Esophagus squamous epithelium (tissue), 5 donors: ENCODE measurements at regions not wholly inside any gene's neighbourhood (a gene's known extent, or its start where the extent isn't known, plus 50 kb on each side); places are given as distances from the start of the nearest gene placed in this dataset.

Experiments
- DNase-seq: peaks from one replicate; lab custom pipeline; 2025; lab: John Stamatoyannopoulos, UW
- H3K27ac ChIP-seq, 4 donors: fragments of 200-600 bp; sonication (generic); one replicate each; pipeline ENCODE4 v1.5.1; 2016 to 2019; ENCODE audit warnings: mild to moderate bottlenecking in 1 of 4
- H3K27me3 ChIP-seq, 4 donors: fragments of 200-600 bp; sonication (generic); 1 replicate in 3 of 4; 2 replicates in 1 of 4; pipeline versions ENCODE4 v1.5.1 to v1.6.0; 2017 to 2021; ENCODE audit warnings: antibody characterized with exemption in 1 of 4
- H3K36me3 ChIP-seq, 3 donors: fragments of 200-600 bp; sonication (generic); one replicate each; pipeline ENCODE4 v1.5.1; 2016 to 2019
- H3K4me1 ChIP-seq, 3 donors: fragments of 200-600 bp; sonication (generic); one replicate each; pipeline ENCODE4 v1.5.1; 2017 to 2019
- H3K4me3 ChIP-seq, 4 donors: fragments of 200-600 bp; sonication (generic); 1 replicate in 3 of 4; 2 replicates in 1 of 4; pipeline ENCODE4 v1.5.1; 2016 to 2019; ENCODE audit warnings: mild to moderate bottlenecking in 2 of 4, moderate library complexity in 1 of 4
- H3K9me3 ChIP-seq, 3 donors: fragments of 200-600 bp; sonication (generic); one replicate each; pipeline ENCODE4 v1.5.1; 2016 to 2019
- POLR2A ChIP-seq, 4 donors: fragments of 450-650 bp; IDR thresholded peaks; one replicate each; pipeline ENCODE4 v1.6.1; 2017; ENCODE audit warnings: antibody characterized with exemption in 4 of 4, mild to moderate bottlenecking in 4 of 4, moderate library complexity in 3 of 4
- WGBS, 2 donors: methylation state at CpG; one replicate each; pipeline ENCODE4 v1.1.5; 2018; 5-methylcytosine and 5-hydroxymethylcytosine counted together
- intact Hi-C: fragments of 100-400 bp; cut with DNase I; formaldehyde crosslinking; loops from one replicate; pipeline ENCODE4 v1.15.0; 2022
- TF ChIP-seq, protein P1 (sequence below), 6 experiments: fragments of 450-650 bp in 4 of 6; fragments of 200-600 bp in 2 of 6; sonication (generic) in 2 of 6; IDR thresholded peaks; one replicate each; pipeline ENCODE4 v1.5.1; 2016 to 2019; ENCODE audit warnings: antibody characterized with exemption in 6 of 6, mild to moderate bottlenecking in 4 of 6, moderate library complexity in 4 of 6
- donor health status: DM: yes; HTN: yes; CAD: no.

DNA sequence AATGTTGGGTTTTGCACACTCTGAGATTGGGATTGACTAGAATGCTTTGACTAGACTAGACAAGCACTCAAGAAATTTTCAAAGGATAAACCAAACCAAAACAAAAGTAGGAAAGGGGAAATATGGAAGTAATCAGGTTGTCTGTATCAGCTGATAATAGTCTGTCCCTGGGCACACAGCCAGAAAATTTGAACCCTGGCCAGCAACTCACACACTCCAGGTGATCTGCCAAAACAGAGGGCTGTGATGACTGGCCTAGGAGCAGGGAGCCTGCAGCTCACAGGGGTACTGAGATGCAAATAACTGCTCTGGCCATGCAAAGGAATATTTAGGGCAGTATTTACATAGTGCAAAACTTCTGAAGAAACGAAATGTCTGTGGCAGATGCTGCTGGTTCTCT, 112.3 kb upstream of the SMIM23 start:
- H3K27me3 ChIP-seq = peaks cover 0 to 10% (median 0%) of the 10 kb centered on the region in 4 donors
- intact Hi-C loops = no loop called here
- TF ChIP-seq, protein P1, sequence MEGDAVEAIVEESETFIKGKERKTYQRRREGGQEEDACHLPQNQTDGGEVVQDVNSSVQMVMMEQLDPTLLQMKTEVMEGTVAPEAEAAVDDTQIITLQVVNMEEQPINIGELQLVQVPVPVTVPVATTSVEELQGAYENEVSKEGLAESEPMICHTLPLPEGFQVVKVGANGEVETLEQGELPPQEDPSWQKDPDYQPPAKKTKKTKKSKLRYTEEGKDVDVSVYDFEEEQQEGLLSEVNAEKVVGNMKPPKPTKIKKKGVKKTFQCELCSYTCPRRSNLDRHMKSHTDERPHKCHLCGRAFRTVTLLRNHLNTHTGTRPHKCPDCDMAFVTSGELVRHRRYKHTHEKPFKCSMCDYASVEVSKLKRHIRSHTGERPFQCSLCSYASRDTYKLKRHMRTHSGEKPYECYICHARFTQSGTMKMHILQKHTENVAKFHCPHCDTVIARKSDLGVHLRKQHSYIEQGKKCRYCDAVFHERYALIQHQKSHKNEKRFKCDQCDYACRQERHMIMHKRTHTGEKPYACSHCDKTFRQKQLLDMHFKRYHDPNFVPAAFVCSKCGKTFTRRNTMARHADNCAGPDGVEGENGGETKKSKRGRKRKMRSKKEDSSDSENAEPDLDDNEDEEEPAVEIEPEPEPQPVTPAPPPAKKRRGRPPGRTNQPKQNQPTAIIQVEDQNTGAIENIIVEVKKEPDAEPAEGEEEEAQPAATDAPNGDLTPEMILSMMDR (IDR thresholded peaks at IDR 0.05) = no peak
- TF ChIP-seq POLR2A (IDR thresholded peaks at IDR 0.05) = no peak
- WGBS, 2 donors = 36 to 45% methylated on average over 1 of the region's 1 CpG
- H3K9me3 ChIP-seq = no peaks in the 10 kb centered on the region
- H3K27ac ChIP-seq = no peak overlapping the region
- no peak for DNase-seq
- no peaks in the 10 kb centered on the region for H3K36me3 ChIP-seq
- no peaks in the 10 kb centered on the region for H3K4me1 ChIP-seq
- no peak overlapping the region for H3K4me3 ChIP-seq

- H3K9me3 ChIP-seq = no peaks in the 10 kb centered on the region
- no peak overlapping the region for H3K4me3 ChIP-seq
- H3K36me3 ChIP-seq = no peaks in the 10 kb centered on the region
- no peaks in the 10 kb centered on the region for H3K4me1 ChIP-seq
- H3K27ac ChIP-seq = no peak overlapping the region
- TF ChIP-seq POLR2A (IDR thresholded peaks at IDR 0.05) = no peak
- TF ChIP-seq, protein P1 (IDR thresholded peaks at IDR 0.05) = no peak
- intact Hi-C loops = no loop called here
- peaks cover 0 to 10% (median 0%) of the 10 kb centered on the region in 4 donors for H3K27me3 ChIP-seq
- no peak for DNase-seq
Observed at GRCh38 chr5:171673840-171674239, 111.8 kb upstream of the SMIM23 start.

DNA sequence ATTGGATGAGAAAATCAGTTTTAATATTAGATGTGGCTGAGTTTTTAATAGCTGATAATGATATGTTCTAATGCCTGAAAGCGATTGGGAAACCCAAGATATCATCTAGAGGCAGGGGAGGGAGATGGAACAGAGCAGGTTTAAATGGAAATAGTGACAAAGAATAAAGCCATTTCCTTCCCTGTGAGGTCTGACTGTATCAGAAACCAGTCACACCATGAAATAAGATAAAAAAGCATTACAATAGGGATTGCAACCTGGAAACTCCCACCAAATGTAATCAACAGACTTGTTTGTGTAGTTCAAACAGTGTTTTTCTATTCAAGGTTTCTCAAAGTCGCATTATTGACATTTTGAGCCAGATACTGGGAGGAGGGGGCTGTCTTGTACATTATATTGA, 110.1 kb upstream of the SMIM23 start:
- 71 to 75% methylated on average over 2 of the region's 2 CpGs for whole genome bisulfite sequencing, 2 donors
- H3K4me3 ChIP-seq = no peak overlapping the region
- no peak for TF ChIP-seq POLR2A (IDR thresholded peaks at IDR 0.05)
- TF ChIP-seq, protein P1 (IDR thresholded peaks at IDR 0.05) = no peak

GRCh38 chr5:171676286-171676944, 109.2 kb upstream of the SMIM23 start:
- Histone ChIP-seq H3K27ac (no peak overlapping the region), H3K4me1 (no peaks in the 10 kb centered on the region), H3K9me3 (no peaks in the 10 kb centered on the region), H3K4me3 (no peak overlapping the region), H3K27me3 (peaks cover 0 to 23% (median 0%) of the 10 kb centered on the region in 4 donors), H3K36me3 (no peaks in the 10 kb centered on the region)
- no peak for DNase-seq
- intact Hi-C loops = no loop called here
- TF ChIP-seq, protein P1 (IDR thresholded peaks at IDR 0.05) = no peak
- TF ChIP-seq POLR2A (IDR thresholded peaks at IDR 0.05) = no peak
- 69 to 78% methylated on average over 4 to 5 of the region's 6 CpGs for WGBS, 2 donors

More for the DNA sequence above, 110.1 kb upstream of the SMIM23 start:
- intact Hi-C loops = no loop called here
- Histone ChIP-seq H3K9me3 (no peaks in the 10 kb centered on the region), H3K36me3 (no peaks in the 10 kb centered on the region), H3K27ac (no peak overlapping the region), H3K27me3 (peaks cover 0 to 14% (median 0%) of the 10 kb centered on the region in 4 donors), H3K4me1 (no peaks in the 10 kb centered on the region)
- DNase-seq = no peak

DNA sequence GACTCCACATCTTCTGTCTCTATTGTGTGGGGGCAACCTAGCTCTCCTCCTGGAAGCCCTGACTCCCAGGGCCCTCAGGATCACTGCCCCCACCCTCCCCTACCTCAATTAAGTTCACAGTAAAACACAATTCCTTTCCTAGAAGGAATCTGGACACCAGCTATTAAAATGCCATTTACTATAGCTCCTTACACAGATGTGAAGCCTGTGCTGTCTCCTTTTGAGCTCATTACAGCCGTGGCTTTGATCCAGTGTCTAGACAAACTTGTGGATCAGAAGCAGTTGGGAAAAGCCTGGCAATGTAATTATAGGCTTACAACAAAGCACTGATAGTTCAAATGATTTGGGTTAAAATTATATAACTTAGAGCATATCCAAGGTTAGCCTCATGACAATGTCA, 107.0 kb upstream of the SMIM23 start:
- Histone ChIP-seq H3K36me3 (no peaks in the 10 kb centered on the region), H3K27me3 (peaks cover 0 to 43% (median 0%) of the 10 kb centered on the region in 4 donors), H3K9me3 (no peaks in the 10 kb centered on the region), H3K4me3 (no peak overlapping the region), H3K4me1 (no peaks in the 10 kb centered on the region), H3K27ac (no peak overlapping the region)
- TF ChIP-seq POLR2A (IDR thresholded peaks at IDR 0.05) = no peak
- TF ChIP-seq, protein P1 (IDR thresholded peaks at IDR 0.05) = no peak
- intact Hi-C loops = no loop called here
- no peak for DNase-seq
- WGBS, 2 donors = 58 to 67% methylated on average over 1 of the region's 1 CpG
